ENCODE measurements at regions not wholly inside any gene's neighbourhood (a gene's known extent, or its start where the extent isn't known, plus 50 kb on each side); places are given as distances from the start of the nearest gene placed in this dataset.
"Not testable (repeated sequence)": the region's sequence is repeated elsewhere in the genome, so short reads cannot be mapped to it uniquely, and the experiment has no call there.

- DNase-seq, result no peak
- intact Hi-C loops (cut with DNase I), result no loop called here
Measured at GRCh38 chrX:88990882-88991582, 244.0 kb downstream of the CPXCR1 start.

DNA sequence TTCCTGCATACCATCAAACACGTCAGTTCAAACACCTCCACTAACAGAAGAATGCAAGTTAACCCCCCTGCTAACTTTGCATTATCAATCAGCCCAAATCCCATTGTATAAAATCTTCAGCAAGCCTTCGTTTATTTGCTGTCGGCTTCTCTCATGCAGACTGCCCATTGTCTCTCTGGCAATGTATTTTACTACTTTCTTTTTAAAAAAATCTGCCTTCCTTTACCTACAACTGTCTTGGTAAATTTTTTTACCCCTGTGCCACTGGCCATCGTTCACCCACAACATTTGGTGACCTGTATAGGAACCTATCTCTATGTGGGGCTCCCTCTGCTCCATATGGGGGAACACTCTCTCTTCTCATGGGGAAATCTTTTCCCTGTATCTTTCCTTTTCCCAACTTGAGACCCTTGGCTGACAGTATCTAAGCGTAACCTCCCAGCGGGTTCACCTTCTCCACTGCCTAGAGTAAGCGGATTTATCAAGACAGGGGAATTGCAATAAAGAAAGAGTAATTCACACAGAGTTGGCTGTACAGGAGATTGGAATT, 244.6 kb downstream of the CPXCR1 start:
- intact Hi-C loops (cut with DNase I), result no loop called here
- DNase-seq, result no peak

DNA sequence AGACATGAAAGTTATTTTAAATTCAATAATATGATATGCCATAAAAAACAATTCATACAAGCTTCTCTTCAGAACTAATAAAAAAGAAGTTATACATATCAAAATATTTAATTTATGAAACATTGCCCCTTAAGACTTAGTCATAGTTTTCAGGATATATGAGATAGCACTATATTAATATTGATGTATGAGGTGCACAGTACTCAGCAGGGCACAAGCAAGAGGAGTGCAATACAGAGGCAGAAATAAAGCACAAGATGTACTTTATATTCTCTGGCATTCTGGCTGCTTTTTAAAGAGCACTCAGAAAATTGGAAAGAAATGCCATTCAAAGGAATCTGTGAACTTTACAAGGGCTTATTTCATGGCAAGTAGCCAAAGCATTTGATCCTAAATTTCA, 274.9 kb downstream of the CPXCR1 start:
- DNase-seq, result no peak
- intact Hi-C loops (cut with DNase I), result no loop called here

- intact Hi-C loops (cut with DNase I), result no loop called here
- DNase-seq, result no peak
Measured at GRCh38 chrX:89033723-89034122, 286.7 kb downstream of the CPXCR1 start.

- DNase-seq, result no peak
- intact Hi-C loops (cut with DNase I), result no loop called here
Measured at GRCh38 chrX:89034679-89035078, 287.7 kb downstream of the CPXCR1 start.

DNA sequence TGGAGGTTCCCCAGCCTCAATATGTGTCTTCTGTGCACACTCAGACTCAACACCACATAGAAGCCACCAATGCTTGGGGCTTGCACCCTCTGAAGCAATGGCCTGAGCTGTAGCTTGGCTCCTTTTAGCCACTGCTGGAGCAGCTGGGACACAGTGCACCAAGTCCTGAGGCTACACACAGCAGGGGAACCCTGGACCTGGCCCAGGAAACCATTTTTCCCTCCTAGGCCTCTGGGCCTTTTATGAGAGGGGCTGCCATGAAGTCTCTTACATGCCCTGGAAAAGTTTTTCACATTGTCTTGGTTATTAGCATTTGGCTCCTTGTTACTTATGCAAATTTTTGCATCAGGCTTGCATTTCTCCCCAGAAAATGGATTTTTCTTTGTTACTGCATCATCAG, 306.2 kb downstream of the CPXCR1 start:
- intact Hi-C loops (cut with DNase I), result no loop called here
- no peak for DNase-seq

GRCh38 chrX:89099587-89099986, 352.6 kb downstream of the CPXCR1 start:
- not testable (repeated sequence) for DNase-seq

GRCh38 chrX:89124985-89125384, 378.0 kb downstream of the CPXCR1 start:
- intact Hi-C loops (cut with DNase I), result no loop called here

More at GRCh38 chrX:89099587-89099986, 352.6 kb downstream of the CPXCR1 start:
- intact Hi-C loops (cut with DNase I), result not testable (repeated sequence)

More at GRCh38 chrX:89124985-89125384, 378.0 kb downstream of the CPXCR1 start:
- no peak for DNase-seq

Measured in head of caudate nucleus (tissue), 42 donors.